T-helper 17 cell (primary cell): ENCODE measurements at regions not wholly inside any gene's neighbourhood (a gene's known extent, or its start where the extent isn't known, plus 50 kb on each side); places are given as distances from the start of the nearest gene placed in this dataset.
A peak's percentile ranks its signal among the peaks of the same experiment; 100 is the strongest.

Source experiments
- ATAC-seq: fragments of 150-1000 bp; cut with Tn5 transposase; 2 replicates; pipeline ENCODE4 v1.10.0; 2021; ENCODE audit warnings: mild to moderate bottlenecking, moderate library complexity
- DNase-seq, 3 donors: peaks; one replicate each; pipeline versions ENCODE4 v3.0.0 to v3.0.0-alpha.2; 2020 to 2021
- H3K9me3 ChIP-seq: one replicate; pipeline ENCODE4 v1.7.0; 2013; ENCODE audit warnings: low read length, mild to moderate bottlenecking; ENCODE audit not compliant: control insufficient read depth, poor library complexity, severe bottlenecking
- H3K27ac Mint-ChIP-seq: one replicate; pipeline ENCODE4 v1.8.0; 2022; ENCODE audit warnings: mild to moderate bottlenecking, moderate library complexity, mixed read lengths
- H3K27me3 Mint-ChIP-seq: one replicate; pipeline ENCODE4 v1.8.0; 2022; ENCODE audit warnings: mixed read lengths
- H3K36me3 Mint-ChIP-seq: one replicate; pipeline ENCODE4 v1.8.0; 2022; ENCODE audit warnings: low read depth, mixed read lengths
- H3K4me1 Mint-ChIP-seq: one replicate; pipeline ENCODE4 v1.8.0; 2022; ENCODE audit warnings: mild to moderate bottlenecking, mixed read lengths
- H3K4me3 Mint-ChIP-seq: one replicate; pipeline ENCODE4 v1.8.0; 2022; ENCODE audit warnings: mild to moderate bottlenecking, moderate library complexity, mixed read lengths

DNA sequence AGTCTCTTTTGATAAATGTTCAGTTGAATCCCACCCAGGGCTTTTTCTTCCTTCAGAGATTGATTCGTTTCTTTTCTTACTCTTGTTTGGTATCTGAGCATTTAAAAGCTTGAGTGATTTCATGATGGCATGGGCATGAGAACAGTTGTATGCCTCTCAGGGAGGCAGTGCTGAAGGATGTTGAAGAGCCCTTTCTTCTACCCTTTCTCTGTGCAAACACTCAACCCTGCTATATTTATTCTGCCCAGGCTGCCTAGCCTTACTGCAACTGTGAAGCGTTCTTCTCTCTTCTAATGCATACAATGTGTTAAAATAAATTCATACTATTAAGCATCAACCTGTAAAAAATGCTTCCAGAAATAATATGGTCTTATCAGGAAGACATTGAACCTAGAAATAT is 367.6 kb upstream of the LCORL start:
- H3K4me1 Mint-ChIP-seq = no peaks in the 10 kb centered on the region
- no peak for ATAC-seq
- H3K9me3 ChIP-seq = no peaks in the 10 kb centered on the region

DNA sequence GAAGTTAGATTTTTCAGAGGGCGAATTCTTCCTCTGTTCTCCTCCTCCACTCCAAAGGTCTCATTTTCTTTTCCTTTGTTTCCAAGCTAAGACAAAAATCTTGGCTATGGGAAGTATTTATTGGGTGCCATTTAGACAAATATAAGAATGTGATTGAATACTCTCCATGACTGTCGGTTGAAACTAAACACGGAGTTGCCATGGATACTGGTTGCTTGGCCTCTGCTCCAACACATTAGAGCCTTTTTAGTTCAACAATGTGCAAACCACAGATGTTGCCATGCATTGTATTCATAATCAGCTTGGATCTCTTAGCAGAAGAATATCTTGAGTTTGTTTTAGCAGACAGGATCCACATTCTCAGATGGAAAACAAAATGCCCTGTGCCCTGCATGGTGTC is 366.5 kb upstream of the LCORL start:
- Mint-ChIP-seq H3K27ac (no peak overlapping the region), H3K27me3 (no peaks in the 10 kb centered on the region), H3K4me3 (no peak overlapping the region), H3K4me1 (no peaks in the 10 kb centered on the region), H3K36me3 (no peaks in the 10 kb centered on the region)
- no peaks in the 10 kb centered on the region for H3K9me3 ChIP-seq
- DNase-seq (no peak), ATAC-seq (no peak)

More for the DNA sequence above, 367.6 kb upstream of the LCORL start:
- Mint-ChIP-seq H3K36me3 (no peaks in the 10 kb centered on the region), H3K27ac (no peak overlapping the region), H3K4me3 (no peak overlapping the region), H3K27me3 (no peaks in the 10 kb centered on the region)
- DNase-seq = no peak

DNA sequence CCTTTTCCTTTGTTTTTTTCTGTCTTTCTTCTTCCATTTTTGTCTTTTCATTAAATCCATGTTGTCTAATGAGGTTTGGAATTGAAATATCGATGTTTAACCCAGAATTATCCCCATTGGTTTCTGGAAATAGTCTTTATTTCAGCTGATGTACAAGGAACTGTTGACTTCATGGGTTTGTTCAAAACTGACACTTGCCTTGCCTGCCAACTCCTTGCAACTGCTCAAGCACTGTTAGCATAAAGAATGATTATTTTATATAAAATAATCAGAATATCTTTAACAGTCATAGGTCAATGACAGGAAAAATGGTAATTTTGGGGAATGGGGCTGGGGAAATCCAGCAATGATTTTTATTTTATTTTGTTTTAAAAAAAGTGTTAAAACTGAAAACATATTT is 359.6 kb upstream of the LCORL start:
- H3K9me3 ChIP-seq = no peaks in the 10 kb centered on the region
- Mint-ChIP-seq H3K36me3 (no peaks in the 10 kb centered on the region), H3K27ac (no peak overlapping the region), H3K4me3 (no peak overlapping the region), H3K4me1 (no peaks in the 10 kb centered on the region), H3K27me3 (peaks cover 7% of the 10 kb centered on the region)
- DNase-seq (no peak), ATAC-seq (no peak)

DNA sequence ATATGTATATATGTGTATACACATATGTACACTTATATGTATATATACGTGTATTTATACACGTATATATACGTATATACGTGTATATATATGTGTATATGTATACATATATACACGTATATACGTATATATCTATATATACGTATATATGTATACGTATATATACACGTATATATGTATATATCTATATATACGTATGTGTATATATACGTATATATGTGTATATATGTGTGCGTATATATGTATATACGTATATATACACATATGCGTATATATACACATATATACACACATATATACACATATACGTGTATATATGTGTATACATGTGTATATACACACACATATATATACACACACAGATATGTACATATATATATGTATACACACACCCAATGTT is 348.0 kb upstream of the LCORL start:
- Mint-ChIP-seq H3K4me3 (no peak overlapping the region), H3K27me3 (peaks cover 35% of the 10 kb centered on the region), H3K27ac (no peak overlapping the region), H3K36me3 (no peaks in the 10 kb centered on the region), H3K4me1 (no peaks in the 10 kb centered on the region)
- ATAC-seq = no peak
- no peak for DNase-seq
- no peaks in the 10 kb centered on the region for H3K9me3 ChIP-seq

DNA sequence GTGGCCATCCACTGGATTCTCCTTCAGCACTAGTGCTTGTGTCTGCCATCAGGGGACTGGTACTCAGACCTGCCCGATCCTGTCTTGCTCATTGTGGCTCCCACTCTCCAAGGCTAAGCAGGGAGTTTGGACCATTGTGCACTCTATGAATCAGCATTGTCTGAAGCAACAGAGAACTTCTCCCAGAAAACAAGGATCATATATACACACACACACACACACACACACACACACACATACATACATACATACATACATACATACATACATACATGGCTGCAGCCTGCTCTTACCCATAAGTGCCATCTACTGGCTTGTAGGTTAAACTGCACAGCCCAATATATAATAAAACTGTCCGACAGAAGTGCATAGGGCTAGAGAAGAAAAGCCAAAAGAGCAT is 345.3 kb upstream of the LCORL start:
- Mint-ChIP-seq H3K4me1 (no peaks in the 10 kb centered on the region), H3K4me3 (no peak overlapping the region), H3K36me3 (no peaks in the 10 kb centered on the region), H3K27ac (peak overlapping the region; percentile 56), H3K27me3 (peaks cover 35% of the 10 kb centered on the region)
- ATAC-seq = peak; percentile 71
- H3K9me3 ChIP-seq = no peaks in the 10 kb centered on the region
- DNase-seq = no peak

DNA sequence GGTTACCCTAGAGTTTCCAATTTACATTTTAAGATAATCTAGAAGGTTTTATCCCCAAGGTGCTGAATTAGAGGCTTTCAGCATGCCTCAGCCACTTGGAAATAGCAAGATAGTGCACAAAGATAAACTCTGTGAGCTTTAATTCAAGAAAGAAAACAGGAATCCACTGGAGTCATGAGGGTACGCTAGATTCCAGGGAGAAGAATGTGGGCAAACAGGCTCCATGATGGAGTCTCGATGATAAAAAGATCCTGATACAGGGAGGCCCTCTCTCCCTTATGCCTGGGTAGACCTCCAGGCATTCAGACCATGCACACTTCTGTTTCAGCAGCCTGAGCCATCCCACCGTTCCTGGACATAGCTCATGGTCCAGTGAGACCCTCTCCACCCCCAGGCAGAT is 344.6 kb upstream of the LCORL start:
- no peaks in the 10 kb centered on the region for H3K4me1 Mint-ChIP-seq
- H3K4me3 Mint-ChIP-seq = no peak overlapping the region
- ATAC-seq (no peak), DNase-seq (no peak)
- peaks cover 30% of the 10 kb centered on the region for H3K27me3 Mint-ChIP-seq
- no peak overlapping the region for H3K27ac Mint-ChIP-seq
- no peaks in the 10 kb centered on the region for H3K9me3 ChIP-seq
- no peaks in the 10 kb centered on the region for H3K36me3 Mint-ChIP-seq

DNA sequence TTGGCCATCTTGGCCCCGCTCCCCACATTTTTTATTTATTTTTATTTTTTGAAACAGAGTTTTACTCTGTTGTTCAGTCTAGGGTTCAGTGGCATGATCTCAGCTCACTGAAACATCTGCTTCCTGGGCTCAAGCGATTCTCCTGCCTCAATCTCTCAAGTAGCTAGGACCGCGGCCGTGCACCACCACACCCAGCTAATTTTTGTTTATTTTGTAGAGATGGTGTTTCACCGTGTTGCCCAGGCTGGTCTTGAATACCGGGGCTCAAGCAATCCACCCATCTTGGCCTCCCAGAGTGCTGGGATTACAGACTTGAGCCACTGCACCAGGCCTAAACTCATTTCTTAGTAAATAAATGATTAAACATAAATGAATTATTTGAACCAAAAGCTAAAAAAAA is 322.0 kb upstream of the LCORL start:
- no peak for ATAC-seq
- Mint-ChIP-seq H3K27ac (no peak overlapping the region), H3K4me1 (no peaks in the 10 kb centered on the region), H3K27me3 (no peaks in the 10 kb centered on the region), H3K4me3 (no peak overlapping the region), H3K36me3 (peaks cover 2% of the 10 kb centered on the region)
- H3K9me3 ChIP-seq = no peaks in the 10 kb centered on the region
- no peak for DNase-seq

DNA sequence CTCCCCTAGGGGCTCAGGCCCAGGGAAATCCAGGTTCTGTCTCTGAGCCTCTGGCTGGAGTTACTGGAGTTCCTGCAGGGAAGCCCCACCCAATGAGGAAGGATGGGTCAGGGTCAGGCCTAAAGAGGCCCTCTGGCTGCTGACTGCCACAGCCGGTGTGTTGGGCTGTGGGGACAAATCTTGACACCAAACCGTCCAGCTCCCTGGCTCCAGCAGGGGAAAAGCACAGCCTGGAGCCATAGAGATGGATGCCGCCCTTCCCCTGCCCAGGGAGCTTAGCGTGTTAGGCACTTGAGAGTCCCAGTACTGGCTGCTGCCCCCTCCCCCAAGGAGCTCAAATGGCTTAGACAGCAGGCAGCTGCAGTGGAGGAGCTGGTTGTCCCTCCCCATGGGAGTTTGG is 321.3 kb upstream of the LCORL start:
- no peak overlapping the region for H3K4me3 Mint-ChIP-seq
- no peak overlapping the region for H3K27ac Mint-ChIP-seq
- no peaks in the 10 kb centered on the region for H3K9me3 ChIP-seq
- ATAC-seq = no peak
- peaks cover 2% of the 10 kb centered on the region for H3K36me3 Mint-ChIP-seq
- H3K4me1 Mint-ChIP-seq = no peaks in the 10 kb centered on the region
- H3K27me3 Mint-ChIP-seq = no peaks in the 10 kb centered on the region
- DNase-seq = no peak

DNA sequence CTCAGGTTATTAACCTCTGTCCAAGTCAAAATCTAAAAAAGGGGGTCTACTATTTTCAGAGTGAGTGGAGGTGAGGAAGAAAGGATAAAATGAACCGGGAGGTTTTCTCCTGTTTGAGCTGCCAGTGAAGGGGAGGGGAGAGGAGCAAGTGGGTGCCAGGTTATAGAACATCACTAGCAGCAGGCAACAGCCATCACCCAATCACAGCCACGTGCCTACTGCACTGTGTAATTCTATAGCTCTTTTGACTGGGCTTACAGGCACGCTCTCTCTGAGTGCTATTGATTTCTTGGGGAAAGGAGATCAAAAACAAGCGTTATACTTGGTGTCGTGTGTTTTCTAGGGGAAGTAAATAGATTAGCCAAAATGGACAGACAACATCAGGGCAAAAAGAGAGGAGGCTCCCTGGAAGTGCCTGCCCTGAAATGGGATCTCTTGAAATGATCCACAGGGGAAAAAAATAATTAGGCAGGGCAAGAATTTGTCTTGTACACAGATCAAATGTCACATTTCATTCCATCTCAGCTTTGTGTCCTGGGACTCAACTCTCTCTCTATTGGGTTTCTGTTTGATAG is 300.5 kb upstream of the LCORL start:
- H3K9me3 ChIP-seq = no peaks in the 10 kb centered on the region
- no peak for DNase-seq
- Mint-ChIP-seq H3K27ac (no peak overlapping the region), H3K4me3 (no peak overlapping the region), H3K36me3 (no peaks in the 10 kb centered on the region), H3K27me3 (peaks cover 11% of the 10 kb centered on the region), H3K4me1 (no peaks in the 10 kb centered on the region)
- no peak for ATAC-seq

DNA sequence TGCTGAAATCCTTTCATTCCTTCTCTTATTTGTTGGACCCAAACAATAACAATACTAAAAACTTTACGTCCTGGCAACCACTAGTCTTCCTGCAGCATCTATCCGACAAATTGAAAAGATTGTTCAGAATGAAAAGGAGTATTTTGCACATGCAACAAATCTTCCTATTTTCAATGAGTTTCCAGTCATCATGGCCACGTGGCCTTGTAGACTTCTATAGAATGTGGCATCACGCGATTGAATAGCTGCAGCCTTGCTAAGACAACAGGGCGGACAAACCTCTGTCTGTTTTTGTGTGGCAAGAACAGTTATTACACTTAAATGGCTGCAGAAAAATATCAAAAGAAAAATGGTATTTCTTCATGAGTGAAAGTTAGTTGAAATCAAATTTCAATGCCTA is 297.9 kb upstream of the LCORL start:
- no peak overlapping the region for H3K4me3 Mint-ChIP-seq
- ATAC-seq = no peak
- H3K4me1 Mint-ChIP-seq = no peaks in the 10 kb centered on the region
- H3K36me3 Mint-ChIP-seq = no peaks in the 10 kb centered on the region
- H3K27ac Mint-ChIP-seq = no peak overlapping the region
- H3K9me3 ChIP-seq = no peaks in the 10 kb centered on the region
- DNase-seq = no peak
- peaks cover 11% of the 10 kb centered on the region for H3K27me3 Mint-ChIP-seq

DNA sequence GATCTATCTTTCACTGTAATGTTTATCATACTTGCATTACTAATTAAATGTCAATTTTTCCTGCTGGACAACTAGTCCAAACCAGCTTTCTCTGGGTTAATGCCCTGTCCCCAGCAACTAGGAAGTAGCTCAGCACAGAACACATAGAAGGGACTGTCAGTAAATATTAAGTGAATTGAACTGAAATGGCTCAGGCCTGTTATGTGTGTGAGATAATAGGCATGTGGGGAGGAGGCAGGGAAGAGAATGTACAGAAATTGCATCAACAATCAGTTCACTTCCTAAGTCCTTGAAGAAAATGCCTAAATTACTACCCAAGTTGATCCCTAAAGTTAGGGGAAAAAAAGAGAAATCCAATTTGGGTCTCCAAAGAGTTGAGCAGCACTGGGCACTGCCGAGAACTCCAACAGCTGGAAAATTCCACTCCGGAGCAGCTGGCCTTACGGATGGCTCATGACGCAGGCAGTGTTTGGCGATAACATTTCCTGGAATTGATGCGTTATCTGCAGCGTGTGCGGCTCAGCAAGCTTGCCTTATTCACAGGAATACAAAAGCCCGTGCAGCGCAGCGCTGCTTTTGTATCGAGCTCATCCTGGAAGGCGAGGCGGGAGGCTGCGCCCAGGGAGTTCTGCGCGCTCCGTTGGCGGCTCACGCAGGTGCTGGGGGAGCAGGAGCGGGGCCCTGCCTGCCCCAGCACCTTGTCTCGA is 297.3 kb upstream of the LCORL start:
- H3K27me3 Mint-ChIP-seq = peaks cover 11% of the 10 kb centered on the region
- no peak for ATAC-seq
- no peak for DNase-seq
- H3K36me3 Mint-ChIP-seq = no peaks in the 10 kb centered on the region
- no peak overlapping the region for H3K4me3 Mint-ChIP-seq
- H3K27ac Mint-ChIP-seq = no peak overlapping the region
- no peaks in the 10 kb centered on the region for H3K4me1 Mint-ChIP-seq
- no peaks in the 10 kb centered on the region for H3K9me3 ChIP-seq

DNA sequence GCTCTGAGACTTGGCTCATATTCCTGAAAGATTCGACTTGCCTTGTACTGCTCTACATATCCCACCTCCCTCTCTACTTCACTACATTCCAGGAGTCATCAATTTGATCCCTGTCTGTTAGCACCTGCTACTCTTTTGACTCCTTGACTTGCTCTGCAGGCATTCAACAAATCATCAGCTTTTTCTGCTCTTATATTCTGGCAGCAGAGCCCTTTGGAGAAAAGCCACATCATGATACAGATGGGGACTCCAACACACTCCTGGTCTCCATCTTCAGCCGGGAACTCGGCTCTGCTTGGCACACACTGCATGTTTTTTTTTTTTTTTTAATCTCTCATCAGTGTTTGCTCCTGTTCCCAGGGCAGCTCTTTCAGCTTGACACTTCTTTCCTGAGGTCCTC is 293.2 kb upstream of the LCORL start:
- ATAC-seq (no peak), DNase-seq (no peak)
- no peak overlapping the region for H3K4me3 Mint-ChIP-seq
- no peaks in the 10 kb centered on the region for H3K27me3 Mint-ChIP-seq
- no peak overlapping the region for H3K27ac Mint-ChIP-seq
- H3K9me3 ChIP-seq = no peaks in the 10 kb centered on the region
- H3K36me3 Mint-ChIP-seq = no peaks in the 10 kb centered on the region
- H3K4me1 Mint-ChIP-seq = no peaks in the 10 kb centered on the region

DNA sequence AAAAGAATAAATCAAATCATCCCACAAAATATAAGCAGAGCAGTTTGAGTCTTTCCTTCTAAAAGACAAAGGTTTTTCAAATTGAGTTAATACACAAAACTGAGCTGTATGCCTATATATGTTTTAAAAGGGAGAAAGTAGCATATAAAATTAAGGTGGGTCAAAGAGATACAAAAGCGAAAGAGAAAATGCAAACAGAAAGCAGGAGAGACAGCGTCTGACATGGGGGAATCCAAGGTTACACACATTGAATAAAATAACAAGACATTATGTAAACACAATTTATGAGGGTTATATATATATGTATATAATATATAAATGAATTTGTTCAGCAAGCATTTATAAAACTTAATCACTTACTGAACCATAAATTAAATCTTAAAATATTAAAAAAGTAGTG is 276.1 kb upstream of the LCORL start:
- Mint-ChIP-seq H3K36me3 (no peaks in the 10 kb centered on the region), H3K4me3 (no peak overlapping the region), H3K4me1 (no peaks in the 10 kb centered on the region)

DNA sequence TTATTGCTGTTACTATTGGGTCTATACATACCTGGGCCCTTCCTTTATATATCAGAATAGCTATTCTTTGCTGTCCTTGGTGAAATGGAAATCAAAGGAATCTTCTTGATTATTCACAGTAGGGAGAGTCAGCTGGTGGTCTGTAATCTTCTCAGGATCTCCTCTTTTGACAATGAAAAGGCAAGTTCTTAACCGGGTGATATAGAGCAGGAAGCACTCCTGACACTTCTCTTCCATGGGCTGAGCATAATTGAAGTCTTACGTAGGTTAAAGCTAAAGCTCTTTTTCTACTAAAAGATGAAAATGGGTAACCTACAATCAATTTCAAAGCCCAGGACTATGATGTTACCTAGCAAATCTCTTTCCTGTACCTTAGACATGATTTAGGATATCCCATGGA is 274.9 kb upstream of the LCORL start:
- ATAC-seq = no peak
- no peak for DNase-seq
- Mint-ChIP-seq H3K4me3 (no peak overlapping the region), H3K36me3 (no peaks in the 10 kb centered on the region), H3K27me3 (peaks cover 17% of the 10 kb centered on the region), H3K4me1 (no peaks in the 10 kb centered on the region), H3K27ac (no peak overlapping the region)
- no peaks in the 10 kb centered on the region for H3K9me3 ChIP-seq

More for the DNA sequence above, 276.1 kb upstream of the LCORL start:
- DNase-seq (no peak), ATAC-seq (no peak)
- H3K9me3 ChIP-seq = no peaks in the 10 kb centered on the region
- H3K27me3 Mint-ChIP-seq = peaks cover 17% of the 10 kb centered on the region
- no peak overlapping the region for H3K27ac Mint-ChIP-seq
